ENCODE measurements at regions not wholly inside any gene's neighbourhood (a gene's known extent, or its start where the extent isn't known, plus 50 kb on each side); places are given as distances from the start of the nearest gene placed in this dataset.

DNA sequence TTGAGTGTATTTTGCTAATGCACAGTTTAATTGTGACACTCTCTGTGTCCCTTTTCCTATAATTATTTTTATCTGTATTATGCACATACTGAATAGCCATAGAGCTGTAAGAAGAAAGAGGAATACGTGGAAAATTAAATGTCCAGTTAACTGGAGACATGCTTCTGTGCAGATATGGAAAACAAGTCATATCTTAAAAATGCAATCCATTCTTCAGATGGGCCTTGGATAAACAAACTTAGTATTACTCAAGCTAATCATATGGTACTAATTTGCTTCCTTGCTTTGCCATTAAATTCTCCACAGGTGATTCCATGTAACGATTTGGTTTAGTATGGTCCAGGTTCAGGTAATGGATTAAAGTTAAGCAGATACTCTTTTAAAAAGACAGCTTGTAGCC, 201.2 kb upstream of the CELF2 start:
- no peak for DNase-seq (ENCODE audit: extremely low read depth in 1 of 2, low read depth in 1 of 2)

DNA sequence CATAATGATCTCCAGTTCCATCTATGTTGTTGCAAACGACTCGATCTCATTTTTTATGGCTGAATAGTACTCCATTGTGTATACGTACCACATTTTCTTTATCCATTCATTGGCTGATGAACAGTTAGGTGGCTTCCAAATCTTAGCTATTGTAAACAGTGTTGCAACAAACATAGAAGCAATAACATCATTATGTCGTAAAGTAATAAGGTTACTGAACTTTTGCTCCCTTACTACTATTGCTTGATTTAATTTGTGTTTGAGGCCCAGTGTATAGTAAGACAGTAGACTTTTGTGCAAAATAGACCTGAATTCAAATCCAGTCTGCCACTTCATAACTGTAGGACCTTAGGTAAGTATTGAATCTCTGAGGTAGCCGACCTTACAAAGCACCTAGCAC, 200.1 kb upstream of the CELF2 start:
- no peak for DNase-seq (ENCODE audit: extremely low read depth in 1 of 2, low read depth in 1 of 2)

DNA sequence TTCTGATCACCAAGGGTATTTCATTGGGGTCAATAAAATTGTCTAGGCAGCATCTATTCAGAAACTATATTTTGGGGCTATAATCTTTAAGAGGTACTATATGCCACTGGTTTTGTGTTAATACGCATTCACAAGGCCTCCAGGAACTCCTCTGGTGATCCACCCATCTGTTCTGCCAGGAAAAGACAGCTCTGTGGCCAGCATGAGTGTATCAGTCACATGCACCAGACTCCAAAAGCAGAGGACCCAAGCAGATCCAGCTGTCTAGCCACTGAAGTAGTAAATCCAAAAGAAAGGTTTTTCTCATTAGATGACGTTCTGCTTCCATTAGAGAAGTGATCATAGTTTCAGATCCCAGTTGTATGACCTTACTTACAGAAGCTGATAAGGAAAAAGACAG, 199.6 kb upstream of the CELF2 start:
- no peak for DNase-seq (ENCODE audit: extremely low read depth in 1 of 2, low read depth in 1 of 2)

DNA sequence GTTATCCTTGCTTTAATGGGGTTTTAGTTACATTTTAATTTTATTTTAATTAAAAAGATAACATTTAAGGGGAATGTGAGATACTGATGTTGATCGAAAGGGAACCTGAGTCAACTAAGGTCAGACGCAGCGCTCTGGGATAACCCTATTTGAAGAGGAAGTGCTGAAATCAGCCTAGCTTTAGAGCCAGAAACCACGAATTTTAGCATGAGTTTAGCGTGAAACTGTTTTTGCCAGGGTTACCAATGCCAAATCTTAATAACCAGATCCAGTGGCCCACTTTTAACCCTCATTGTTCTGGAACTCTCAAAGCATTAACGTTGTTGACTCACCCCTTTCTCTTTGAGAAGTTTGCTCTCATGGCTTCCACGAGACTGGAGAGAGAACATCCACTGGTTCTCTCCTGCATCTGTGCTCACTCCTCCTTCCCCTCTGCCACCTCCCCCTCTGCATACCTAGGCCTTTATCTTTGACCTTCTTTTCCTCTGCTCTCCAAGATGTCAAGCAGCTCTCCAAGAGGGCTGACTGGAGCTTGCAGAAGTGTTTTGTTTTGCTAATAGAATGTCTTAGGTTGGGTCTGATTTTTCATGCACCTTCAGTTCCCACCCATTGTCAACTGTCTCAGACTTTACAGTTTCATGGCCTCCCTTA, 198.3 kb upstream of the CELF2 start:
- DNase-seq (ENCODE audit: extremely low read depth in 1 of 2, low read depth in 1 of 2), result no peak

DNA sequence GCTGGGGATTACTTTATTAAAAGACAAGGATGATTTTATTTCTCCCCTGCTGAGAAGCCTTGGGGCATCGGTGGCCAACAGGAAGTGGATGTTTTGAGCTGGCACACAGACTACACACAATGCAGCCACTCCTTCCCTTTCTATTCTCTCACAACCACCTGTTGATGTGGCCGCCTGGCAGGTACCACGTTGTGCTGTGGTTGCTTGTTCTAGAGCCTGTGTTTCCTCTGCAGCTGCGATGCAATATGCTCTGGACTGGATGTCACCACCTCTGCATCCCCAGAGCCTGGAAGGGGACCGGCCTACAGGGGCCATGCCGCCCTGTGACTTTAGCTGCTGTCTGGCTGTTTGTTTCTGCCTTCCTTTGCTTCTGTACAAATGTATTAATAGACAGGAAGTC, 195.7 kb upstream of the CELF2 start:
- no peak for DNase-seq (ENCODE audit: extremely low read depth in 1 of 2, low read depth in 1 of 2)

DNA sequence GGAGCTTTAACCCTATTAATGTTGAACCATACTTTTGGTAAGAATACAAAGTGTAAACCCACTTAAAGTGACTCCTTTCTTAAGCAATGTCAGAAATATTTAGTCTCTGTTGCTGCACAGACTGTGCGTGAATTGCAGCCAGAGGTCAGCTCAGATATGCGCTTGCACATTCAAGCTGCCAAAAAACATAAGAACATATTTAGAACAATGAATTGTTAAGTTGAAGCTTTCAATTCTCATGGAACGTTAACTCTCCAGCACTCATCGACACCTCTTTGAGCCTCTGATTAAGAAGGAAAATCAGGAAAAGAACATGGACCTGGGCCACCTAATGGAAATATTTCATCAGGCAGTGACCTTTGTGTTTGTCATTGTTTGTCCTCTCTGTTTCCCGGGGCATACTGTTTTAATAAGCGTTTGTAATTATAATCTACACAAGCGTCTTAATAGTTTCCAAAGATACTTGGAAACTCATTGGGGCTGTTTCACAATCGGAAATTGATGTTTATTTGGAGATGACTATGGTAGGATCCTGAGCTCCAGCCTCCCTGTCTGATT, 193.0 kb upstream of the CELF2 start:
- no peak for DNase-seq (ENCODE audit: extremely low read depth in 1 of 2, low read depth in 1 of 2)

DNA sequence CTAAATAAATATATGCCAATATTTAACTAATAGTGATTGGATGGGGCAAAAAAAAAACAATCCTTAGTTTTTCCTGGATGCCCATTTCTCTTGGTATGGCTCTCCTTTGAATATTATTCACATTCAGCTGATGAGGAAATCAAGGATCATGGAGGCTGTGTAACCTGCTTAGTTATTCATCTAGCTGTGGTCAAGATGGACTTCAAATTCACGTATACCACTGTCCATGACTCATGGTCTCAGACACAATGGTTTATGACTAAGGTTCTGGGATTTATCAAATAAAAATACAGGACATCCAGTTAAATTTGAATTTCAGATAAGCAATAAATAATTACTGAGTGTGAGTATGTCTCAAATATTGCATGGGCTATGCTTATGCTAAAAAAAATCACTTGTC, 191.5 kb upstream of the CELF2 start:
- DNase-seq (ENCODE audit: extremely low read depth in 1 of 2, low read depth in 1 of 2), result no peak

DNA sequence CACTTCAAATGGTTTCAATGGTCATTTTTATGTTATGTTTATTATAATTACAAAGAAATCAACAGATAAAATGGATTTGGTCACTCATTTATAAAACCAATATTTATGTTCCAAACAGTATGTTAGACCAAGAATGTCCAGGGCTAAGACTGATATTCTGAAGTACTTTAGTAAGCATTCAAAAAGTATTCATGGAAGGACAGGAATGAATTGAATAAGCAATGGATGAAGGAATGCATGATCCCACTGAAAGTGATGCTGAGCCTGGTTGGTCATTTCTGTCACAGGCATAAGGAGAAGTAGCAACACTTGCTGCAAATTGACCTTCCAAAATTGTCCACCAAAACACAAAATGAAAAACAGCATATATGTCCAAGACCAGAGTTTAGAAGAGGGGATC, 189.0 kb upstream of the CELF2 start:
- no peak for DNase-seq (ENCODE audit: extremely low read depth in 1 of 2, low read depth in 1 of 2)

DNA sequence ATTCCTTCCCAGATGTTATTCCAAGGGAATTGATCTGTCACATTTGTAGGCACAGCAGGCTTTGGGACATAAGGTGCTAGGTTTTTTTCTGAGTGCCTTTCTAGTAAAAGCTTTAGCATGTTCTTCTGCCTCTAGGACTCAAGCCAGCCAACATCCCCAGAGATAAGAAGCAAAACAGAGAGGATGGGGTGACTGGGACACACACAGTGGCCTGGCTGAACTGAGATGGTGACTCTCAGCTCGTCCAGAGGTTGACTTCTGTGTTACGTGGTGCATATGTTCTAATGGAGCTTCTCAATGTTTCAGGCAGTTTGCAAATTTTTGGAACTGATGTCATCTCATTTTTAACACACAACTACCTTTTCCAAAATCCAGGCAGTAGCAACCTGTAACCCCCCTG, 188.1 kb upstream of the CELF2 start:
- no peak for DNase-seq (ENCODE audit: extremely low read depth in 1 of 2, low read depth in 1 of 2)

DNA sequence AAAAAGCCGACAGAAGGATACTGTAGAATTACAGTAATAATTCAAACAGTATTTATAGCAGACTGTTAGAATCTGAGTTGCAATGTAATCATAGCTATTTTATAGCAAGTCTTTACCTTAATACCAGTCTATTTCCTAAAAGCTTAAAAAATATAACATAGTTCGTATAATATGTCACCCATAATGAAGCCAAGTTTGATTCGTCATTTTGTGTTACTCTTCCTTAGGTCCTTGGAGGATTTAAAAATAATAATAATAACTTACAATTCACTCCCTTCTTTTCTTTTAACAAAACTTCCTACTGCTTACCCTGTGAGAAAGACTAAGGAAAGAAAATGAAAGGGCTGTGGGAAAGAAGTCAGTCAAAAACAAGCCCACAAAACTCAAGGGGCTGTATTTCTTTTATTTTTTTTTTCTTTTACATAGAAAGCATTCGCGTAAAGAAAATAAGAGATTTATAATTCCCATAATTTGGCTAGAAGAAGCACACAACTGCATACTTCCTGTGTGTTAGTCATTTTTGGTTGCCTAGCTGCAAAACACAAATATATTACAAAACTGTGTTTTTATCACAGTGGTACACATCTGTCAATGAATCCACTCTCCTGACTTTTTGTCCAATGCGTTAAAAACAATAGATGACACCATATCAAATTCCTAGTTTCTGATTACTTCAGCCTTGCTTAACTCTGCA, 187.2 kb upstream of the CELF2 start:
- no peak for DNase-seq (ENCODE audit: extremely low read depth in 1 of 2, low read depth in 1 of 2)

DNA sequence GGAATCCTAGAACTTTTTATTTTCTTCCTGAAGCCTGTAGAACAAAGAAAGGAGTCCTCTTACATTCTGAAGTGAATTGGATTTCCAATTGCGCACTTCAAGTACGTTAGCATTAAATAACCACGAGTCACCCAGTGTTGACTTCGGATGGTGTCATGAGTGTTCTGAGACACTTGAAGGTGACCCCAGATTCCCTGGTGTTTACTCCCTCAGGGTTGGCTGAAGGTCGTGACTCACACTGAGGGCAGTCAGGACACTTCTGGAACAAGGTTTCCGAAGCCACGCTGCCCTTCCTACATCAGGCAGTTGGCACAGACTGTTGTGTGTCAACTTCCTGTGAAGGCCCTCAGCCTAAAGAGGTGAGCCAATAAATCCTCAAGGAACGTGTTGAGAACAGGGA, 186.6 kb upstream of the CELF2 start:
- DNase-seq (ENCODE audit: extremely low read depth in 1 of 2, low read depth in 1 of 2), result no peak

DNA sequence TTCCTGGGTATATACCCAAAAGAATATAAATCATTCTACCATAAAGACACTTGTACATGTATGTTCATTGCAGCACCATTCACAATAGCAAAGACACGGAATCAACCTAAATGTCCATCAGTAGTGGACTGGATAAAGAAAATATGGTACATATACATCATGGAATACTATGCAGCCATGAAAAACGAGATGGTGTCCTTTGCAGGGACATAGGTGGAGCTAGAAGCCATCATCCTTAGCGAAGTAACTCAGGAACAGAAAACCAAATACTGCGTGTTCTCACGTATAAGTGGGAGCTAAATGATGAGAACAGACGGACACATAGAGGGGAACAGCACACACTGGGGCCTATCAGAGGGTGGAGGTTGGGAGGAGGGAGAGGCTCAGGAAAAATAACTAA, 183.7 kb upstream of the CELF2 start:
- DNase-seq (ENCODE audit: extremely low read depth in 1 of 2, low read depth in 1 of 2), result no peak

DNA sequence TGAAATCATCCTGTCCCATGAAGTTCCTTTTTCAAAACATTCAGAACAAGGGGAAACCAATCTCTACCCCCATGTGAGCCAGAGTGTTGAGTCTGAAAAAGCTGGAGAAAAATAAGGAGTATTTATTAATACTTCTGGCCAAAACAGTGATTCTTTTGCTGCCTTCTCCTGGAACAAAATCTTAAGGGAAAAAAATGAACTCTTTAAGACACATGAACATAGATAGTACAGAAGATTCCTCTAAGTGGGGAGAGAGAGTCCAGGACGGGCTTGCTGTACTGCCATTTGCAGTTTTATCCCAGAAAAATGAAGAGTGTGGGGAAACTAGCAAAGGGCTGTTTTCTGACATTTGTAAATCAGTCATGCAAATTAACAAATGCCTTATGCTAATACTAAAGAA, 173.4 kb upstream of the CELF2 start:
- no peak for DNase-seq (ENCODE audit: extremely low read depth in 1 of 2, low read depth in 1 of 2)

DNA sequence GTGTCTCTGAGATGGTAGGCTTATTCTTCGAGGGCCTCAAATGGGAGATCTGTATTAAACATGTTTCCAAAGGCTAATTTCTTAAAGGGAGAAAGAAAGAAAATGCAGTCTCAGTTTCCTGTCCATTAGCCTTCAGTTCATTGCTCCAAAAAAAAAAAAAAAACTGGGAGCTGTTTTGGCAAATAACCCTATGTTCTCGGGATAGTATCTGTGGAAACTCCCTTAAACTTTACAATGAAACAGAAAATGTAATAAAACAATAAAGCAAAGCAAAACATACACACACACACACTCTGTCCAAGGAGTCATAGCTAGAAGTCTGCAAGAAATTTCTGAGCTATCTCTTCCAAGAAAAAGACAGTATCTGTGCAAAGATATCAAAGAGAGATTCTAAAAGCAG, 172.5 kb upstream of the CELF2 start:
- no peak for DNase-seq (ENCODE audit: extremely low read depth in 1 of 2, low read depth in 1 of 2)

DNA sequence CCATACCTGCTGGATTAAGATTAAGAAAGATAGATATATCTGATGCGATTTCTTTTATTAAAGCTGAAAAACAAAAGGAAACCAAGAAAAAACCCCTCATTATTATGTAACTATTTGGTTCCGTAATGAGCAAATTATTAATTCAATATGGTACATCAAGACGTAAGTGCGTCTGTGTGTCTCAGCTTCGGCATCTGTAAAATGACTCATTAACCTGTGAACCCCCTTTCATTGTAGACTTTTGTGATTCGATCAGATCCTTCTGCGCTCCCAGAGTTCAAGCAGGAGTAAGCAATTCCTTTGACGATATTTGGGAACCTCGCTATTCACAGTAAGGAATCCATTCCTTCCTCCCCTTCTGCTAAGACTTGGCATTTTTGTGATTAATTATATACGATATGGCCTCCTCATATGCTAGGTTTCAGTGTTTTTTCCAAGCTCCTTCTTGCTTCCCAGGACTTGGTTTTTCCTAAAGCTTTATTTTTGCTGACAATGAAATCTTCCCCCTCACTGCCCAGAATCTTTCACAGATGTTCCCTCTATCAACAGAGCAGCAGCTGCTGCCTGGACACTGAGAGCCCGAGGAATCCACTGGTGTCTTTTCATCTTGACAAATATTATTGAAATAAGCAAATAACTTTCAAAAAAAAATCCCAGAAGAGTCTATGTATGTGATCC, 171.7 kb upstream of the CELF2 start:
- DNase-seq (ENCODE audit: extremely low read depth in 1 of 2, low read depth in 1 of 2), result no peak

DNA sequence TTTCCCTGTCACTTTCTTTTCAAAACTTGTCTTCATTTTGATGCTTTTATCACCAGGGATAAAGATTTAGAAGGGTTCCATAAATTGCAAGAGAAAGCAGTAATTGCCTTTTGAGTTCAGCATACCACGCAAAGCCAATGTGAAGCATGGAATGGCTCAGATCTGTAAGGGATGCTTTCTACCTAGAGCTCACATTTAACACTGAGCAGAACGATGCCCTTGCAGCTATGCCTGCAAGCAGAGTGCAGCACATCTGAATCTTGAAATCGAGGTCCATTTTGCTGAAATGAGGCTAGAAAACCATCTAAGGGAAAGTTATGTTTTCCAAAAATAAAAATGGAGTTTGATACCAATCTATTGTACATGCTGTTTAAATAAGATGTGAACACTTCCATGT, 171.2 kb upstream of the CELF2 start:
- DNase-seq (ENCODE audit: extremely low read depth in 1 of 2, low read depth in 1 of 2), result no peak

DNA sequence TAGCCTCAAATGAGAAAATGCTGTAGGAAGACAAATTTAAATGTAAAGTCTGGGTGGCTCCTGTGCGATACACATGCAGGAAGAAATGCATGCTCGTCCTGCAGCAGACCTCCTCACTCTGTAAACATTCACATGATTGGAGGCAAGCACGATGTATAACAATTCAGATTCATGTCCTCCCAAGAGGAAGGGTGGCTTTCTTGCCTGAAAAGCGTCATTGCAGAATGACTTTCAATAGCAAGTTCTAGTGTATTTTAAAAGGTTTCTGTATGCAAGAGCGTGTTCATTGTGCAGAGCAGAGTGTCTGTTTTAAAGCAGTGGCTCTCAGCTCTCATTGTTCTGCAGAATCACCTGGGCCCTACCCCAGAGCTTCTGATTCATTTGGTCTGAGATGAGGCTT, 170.3 kb upstream of the CELF2 start:
- DNase-seq (ENCODE audit: extremely low read depth in 1 of 2, low read depth in 1 of 2), result no peak

DNA sequence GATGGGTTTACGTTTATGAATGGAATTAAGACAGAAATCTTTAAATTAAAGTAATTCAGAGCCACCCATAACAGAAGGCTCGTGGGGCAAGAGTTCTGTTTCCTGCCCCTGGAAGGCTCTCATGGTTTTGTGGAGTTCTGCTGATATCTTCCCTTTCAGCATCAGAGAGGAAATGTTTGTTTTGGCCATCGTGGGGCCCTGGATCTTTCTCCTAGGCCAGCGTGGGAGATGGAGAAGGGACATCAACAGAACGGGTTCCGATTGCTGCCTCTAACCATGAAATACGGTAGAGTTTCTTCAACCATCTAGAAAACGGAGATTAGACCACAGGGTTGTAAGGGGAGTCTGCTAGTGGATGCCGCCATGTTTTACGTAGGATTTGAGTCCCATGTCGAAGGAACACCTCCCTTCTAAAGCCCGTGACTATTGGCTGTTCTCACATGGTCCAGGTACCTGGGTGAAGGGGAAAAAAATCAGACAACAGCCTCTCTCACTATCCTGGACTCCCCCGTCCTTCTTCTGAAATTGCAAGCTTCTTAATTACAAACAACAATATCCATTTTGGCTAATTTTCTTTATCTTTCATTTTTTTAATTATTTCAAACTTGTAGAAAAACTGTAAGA, 169.1 kb upstream of the CELF2 start:
- DNase-seq (ENCODE audit: extremely low read depth in 1 of 2, low read depth in 1 of 2), result no peak

DNA sequence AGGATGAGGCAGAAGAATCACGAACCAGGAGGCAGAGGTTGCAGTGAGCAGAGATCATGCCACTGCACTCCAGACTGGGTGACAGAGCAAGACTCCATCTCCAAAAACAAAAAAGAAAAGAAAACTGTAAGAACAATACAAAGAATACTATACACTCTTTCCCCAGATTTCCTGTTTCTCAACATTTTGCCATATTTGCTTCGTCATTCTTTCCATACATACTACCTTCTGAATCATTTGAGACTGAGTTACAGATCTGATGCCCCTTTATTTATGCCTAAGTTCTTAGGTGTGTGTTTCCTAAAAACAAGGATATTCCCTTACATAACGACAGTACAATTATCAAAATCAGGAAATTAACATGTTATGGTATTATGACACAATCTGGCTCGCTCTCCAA, 168.4 kb upstream of the CELF2 start:
- DNase-seq (ENCODE audit: extremely low read depth in 1 of 2, low read depth in 1 of 2), result no peak

DNA sequence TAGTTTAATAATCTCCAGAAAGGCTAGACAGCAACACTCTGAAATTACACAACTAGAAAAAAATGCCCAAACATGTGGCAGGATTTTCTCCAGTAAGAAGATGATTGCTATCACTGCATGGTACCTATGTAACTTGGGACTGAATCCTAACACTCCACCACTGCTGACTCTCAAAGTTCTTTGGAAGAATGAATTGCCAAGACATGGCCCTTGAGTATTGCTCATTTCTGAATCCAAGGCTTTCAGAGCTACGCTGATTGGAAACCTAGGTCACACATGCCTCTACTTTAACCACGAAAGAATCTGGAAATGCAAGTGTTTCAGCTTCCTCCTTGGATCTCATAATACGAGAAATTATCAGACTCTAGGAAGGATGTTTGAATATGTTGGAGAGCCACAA, 167.5 kb upstream of the CELF2 start:
- no peak for DNase-seq (ENCODE audit: extremely low read depth in 1 of 2, low read depth in 1 of 2)

DNA sequence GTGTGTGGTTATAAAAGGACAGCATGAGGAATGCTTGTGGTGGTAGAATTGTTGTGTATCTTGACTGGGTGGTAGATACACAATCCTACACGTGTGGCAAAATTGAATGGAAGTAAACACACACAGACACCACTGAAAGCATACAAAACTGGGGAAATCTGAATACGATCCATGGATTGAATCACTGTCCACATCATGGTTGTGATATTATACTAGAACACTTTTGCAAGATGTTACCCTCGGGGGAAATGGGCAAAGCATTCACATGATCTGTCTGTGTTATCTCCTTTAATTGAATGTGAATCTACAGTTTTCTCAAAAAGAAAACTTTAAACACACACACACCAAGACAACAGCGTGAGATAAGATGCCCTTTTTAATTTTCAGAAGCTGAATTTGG, 165.2 kb upstream of the CELF2 start:
- DNase-seq (ENCODE audit: extremely low read depth in 1 of 2, low read depth in 1 of 2), result no peak

DNA sequence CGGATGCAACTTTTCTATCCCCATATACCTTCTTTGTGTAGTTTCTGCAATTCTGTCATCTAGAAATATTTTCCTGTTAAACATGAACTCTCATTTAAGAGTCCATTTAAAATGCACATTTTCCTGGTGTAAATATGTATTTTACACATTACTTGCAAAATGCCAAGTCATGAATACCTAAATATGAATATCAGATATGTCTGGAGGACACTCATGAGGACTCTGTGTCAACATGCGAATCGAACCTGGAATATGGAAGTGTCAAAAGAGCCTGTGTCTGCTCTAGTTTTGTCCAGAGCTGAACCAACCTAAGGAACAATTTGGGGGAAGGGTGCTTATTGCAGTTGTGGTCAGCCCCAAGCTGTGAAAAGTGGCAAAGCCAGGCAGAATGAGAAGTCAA, 163.7 kb upstream of the CELF2 start:
- no peak for DNase-seq (ENCODE audit: extremely low read depth in 1 of 2, low read depth in 1 of 2)
